ENCODE measurements at regions not wholly inside any gene's neighbourhood (a gene's known extent, or its start where the extent isn't known, plus 50 kb on each side); places are given as distances from the start of the nearest gene placed in this dataset.

DNA sequence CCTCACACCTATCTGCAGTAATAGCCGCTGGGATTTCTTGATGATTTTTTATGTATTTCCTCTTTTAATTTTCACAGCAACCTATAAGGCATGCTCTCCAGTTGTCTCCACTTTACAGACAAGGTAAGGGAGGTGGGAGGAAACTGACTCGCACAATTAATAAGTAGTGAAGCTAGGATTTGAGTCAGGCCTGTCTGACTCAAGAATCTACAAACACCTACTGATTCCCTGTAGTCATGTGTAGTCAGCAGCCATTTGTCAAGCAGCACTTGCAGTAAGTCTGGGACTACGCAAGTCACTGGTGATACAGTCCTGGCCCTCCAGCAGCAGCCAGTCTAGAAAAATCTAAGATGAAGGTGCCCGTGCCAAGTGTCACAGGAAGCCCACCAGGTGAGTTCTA lies 193.6 kb upstream of the PKDCC start:
- TF ChIP-seq, protein P1, sequence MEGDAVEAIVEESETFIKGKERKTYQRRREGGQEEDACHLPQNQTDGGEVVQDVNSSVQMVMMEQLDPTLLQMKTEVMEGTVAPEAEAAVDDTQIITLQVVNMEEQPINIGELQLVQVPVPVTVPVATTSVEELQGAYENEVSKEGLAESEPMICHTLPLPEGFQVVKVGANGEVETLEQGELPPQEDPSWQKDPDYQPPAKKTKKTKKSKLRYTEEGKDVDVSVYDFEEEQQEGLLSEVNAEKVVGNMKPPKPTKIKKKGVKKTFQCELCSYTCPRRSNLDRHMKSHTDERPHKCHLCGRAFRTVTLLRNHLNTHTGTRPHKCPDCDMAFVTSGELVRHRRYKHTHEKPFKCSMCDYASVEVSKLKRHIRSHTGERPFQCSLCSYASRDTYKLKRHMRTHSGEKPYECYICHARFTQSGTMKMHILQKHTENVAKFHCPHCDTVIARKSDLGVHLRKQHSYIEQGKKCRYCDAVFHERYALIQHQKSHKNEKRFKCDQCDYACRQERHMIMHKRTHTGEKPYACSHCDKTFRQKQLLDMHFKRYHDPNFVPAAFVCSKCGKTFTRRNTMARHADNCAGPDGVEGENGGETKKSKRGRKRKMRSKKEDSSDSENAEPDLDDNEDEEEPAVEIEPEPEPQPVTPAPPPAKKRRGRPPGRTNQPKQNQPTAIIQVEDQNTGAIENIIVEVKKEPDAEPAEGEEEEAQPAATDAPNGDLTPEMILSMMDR (IDR thresholded peaks at IDR 0.05; ENCODE audit: low read length) = no peak
- TF ChIP-seq EZH2phosphoT487 (IDR thresholded peaks at IDR 0.05; ENCODE audit: low read length) = no peak
- TF ChIP-seq EZH2 (optimal IDR thresholded peaks at IDR 0.05; ENCODE audit: low read depth, low read length) = no peak

All from MM.1S (cell line).